ENCODE measurements at regions not wholly inside any gene's neighbourhood (a gene's known extent, or its start where the extent isn't known, plus 50 kb on each side); places are given as distances from the start of the nearest gene placed in this dataset.

DNA sequence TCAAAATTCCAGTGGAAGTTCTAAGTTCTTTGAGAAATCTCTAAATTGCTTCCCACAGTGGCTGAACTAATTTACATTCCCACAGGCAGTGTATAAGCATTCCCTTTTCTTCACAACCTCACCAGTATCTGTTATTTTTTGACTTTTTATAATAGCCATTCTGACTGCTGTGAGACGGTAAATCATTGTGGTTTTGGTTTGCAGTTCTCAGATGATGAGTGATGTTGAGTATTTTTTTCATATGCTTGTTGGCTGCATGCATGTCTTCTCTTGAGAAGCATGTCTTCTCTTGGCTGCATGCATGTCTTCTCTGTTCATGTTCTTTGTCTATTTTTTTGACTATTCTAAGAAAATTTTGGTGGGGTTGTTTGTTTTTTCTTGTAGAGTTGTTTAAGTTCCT lies 499.6 kb upstream of the CCDC54 start:
- TF ChIP-seq CTCF (IDR thresholded peaks at IDR 0.05) (no peak), EZH2 (IDR thresholded peaks at IDR 0.05) (no peak)

Measured in neural progenitor cell (in vitro differentiated cells).